SK-N-SH (cell line): ENCODE measurements at regions not wholly inside any gene's neighbourhood (a gene's known extent, or its start where the extent isn't known, plus 50 kb on each side); places are given as distances from the start of the nearest gene placed in this dataset.

Experiments used
- CTCF ChIA-PET: fragments of 300-600, 350-600 bp; formaldehyde crosslinking; extraction: SDS; loops from one replicate; lab custom pipeline; 2021; lab: Yijun Ruan, JAX
- POLR2A ChIA-PET: fragments of 350-600 bp; sonication (Branson Sonifier 250); formaldehyde crosslinking; extraction: SDS; loops from one replicate; lab custom pipeline; 2020; ENCODE audit warnings: antibody characterized with exemption, inconsistent platforms; lab: Yijun Ruan, JAX
- DNase-seq: peaks from one replicate; pipeline ENCODE4 v3.0.0; 2012
- H2AFZ ChIP-seq: fragments of 200-600 bp; sonication (generic); 2 replicates; pipeline ENCODE4 v1.8.1; 2016; ENCODE audit warnings: antibody characterized with exemption, mild to moderate bottlenecking, low read depth
- H3F3A ChIP-seq: fragments of 200-600 bp; sonication (generic); replicated peaks from 2 replicates; pipeline ENCODE3; 2016; ENCODE audit warnings: antibody characterized with exemption, mild to moderate bottlenecking; ENCODE audit not compliant: insufficient read depth
- H3K27ac ChIP-seq, 2 experiments: fragments of 200-500 bp in 1 of 2; fragments of 200-600 bp in 1 of 2; sonication (Bioruptor generic) in 1 of 2; sonication (generic), shearing (Covaris generic) in 1 of 2; 2 replicates each; pipeline versions ENCODE4 v1.5.1 to v1.6.1; 2014 to 2016; ENCODE audit warnings: low read depth in 2 of 2, inconsistent platforms in 1 of 2, low read length in 1 of 2, mild to moderate bottlenecking in 1 of 2, mixed read lengths in 1 of 2
- H3K27me3 ChIP-seq: fragments of 200-600 bp; sonication (generic), shearing (Covaris generic); 2 replicates; pipeline ENCODE4 v1.6.1; 2016; ENCODE audit warnings: mixed run types; ENCODE audit not compliant: insufficient read depth
- H3K36me3 ChIP-seq, 2 experiments: fragments of 200-500 bp in 1 of 2; fragments of 200-600 bp in 1 of 2; sonication (Bioruptor generic) in 1 of 2; sonication (generic) in 1 of 2; replicated peaks in 1 of 2; 2 replicates each; pipeline versions ENCODE3 to v1.5.1; 2014 to 2016; ENCODE audit warnings: low read length in 1 of 2, mild to moderate bottlenecking in 1 of 2; ENCODE audit not compliant: insufficient read depth in 2 of 2, control insufficient read depth in 1 of 2
- H3K4me1 ChIP-seq, 2 experiments: fragments of 200-500 bp in 1 of 2; fragments of 200-600 bp in 1 of 2; sonication (Bioruptor generic) in 1 of 2; sonication (generic), shearing (Covaris generic) in 1 of 2; 2 replicates each; pipeline versions ENCODE4 v1.5.1 to v1.6.1; 2014 to 2016; ENCODE audit warnings: low read depth in 1 of 2, low read length in 1 of 2, mixed run types in 1 of 2; ENCODE audit not compliant: insufficient read depth in 2 of 2, control insufficient read depth in 1 of 2
- H3K4me2 ChIP-seq: fragments of 200-600 bp; sonication (generic), shearing (Covaris generic); 2 replicates; pipeline ENCODE4 v1.6.1; 2017; ENCODE audit warnings: mixed run types
- H3K4me3 ChIP-seq, 2 experiments: fragments of 200-500 bp in 1 of 2; fragments of 200-600 bp in 1 of 2; sonication (Bioruptor generic) in 1 of 2; sonication (generic), shearing (Covaris generic) in 1 of 2; 2 replicates each; pipeline versions ENCODE4 v1.5.1 to v1.8.1; 2014 to 2016; ENCODE audit warnings: low read depth in 2 of 2, inconsistent platforms in 1 of 2, low read length in 1 of 2, mild to moderate bottlenecking in 1 of 2, mixed read lengths in 1 of 2, moderate library complexity in 1 of 2
- H3K79me2 ChIP-seq: fragments of 200-600 bp; sonication (generic); 2 replicates; pipeline ENCODE4 v1.8.1; 2017; ENCODE audit warnings: mild to moderate bottlenecking; ENCODE audit not compliant: insufficient read depth
- H3K9ac ChIP-seq: fragments of 200-600 bp; sonication (generic); 2 replicates; pipeline ENCODE4 v1.6.1; 2017; ENCODE audit warnings: mixed run types
- H3K9me2 ChIP-seq: fragments of 200-600 bp; sonication (generic); 2 replicates; pipeline ENCODE4 v1.6.1; 2017; ENCODE audit warnings: mixed run types
- H3K9me3 ChIP-seq: fragments of 200-600 bp; sonication (generic); 2 replicates; pipeline ENCODE4 v1.6.1; 2017; ENCODE audit warnings: mixed run types, mild to moderate bottlenecking, moderate library complexity
- H4K20me1 ChIP-seq: fragments of 200-600 bp; sonication (generic); 2 replicates; pipeline ENCODE4 v1.6.1; 2017; ENCODE audit warnings: mild to moderate bottlenecking, mixed run types; ENCODE audit not compliant: insufficient read depth
- ELF1 ChIP-seq: IDR thresholded peaks from 2 replicates; pipeline ENCODE4 v1.4.0; 2012
- EP300 ChIP-seq, 2 experiments: IDR thresholded peaks; 2 replicates each; pipeline versions ENCODE4 v1.4.0 to v1.6.1; 2012; ENCODE audit warnings: borderline replicate concordance in 1 of 2, low read depth in 1 of 2, low read length in 1 of 2
- EZH2phosphoT487 ChIP-seq: fragments of 200-600 bp; sonication (generic); IDR thresholded peaks from 2 replicates; pipeline ENCODE4 v1.6.1; 2017; ENCODE audit warnings: low read depth, mixed run types, mild to moderate bottlenecking, antibody characterized with exemption, moderate library complexity, borderline replicate concordance
- FOXJ3 ChIP-seq: sonication (generic); formaldehyde crosslinking; IDR thresholded peaks from 2 replicates; pipeline ENCODE4 v1.5.1; 2020; ENCODE audit warnings: mild to moderate bottlenecking, missing genetic modification reagents
- GABPA ChIP-seq: IDR thresholded peaks from 2 replicates; pipeline ENCODE4 v1.4.0; 2012; ENCODE audit warnings: low read depth, mild to moderate bottlenecking
- GATA2 ChIP-seq: sonication (generic); formaldehyde crosslinking; IDR thresholded peaks from 2 replicates; pipeline ENCODE4 v1.5.0; 2020; ENCODE audit warnings: mild to moderate bottlenecking, missing genetic modification reagents
- MEF2A ChIP-seq: IDR thresholded peaks from 2 replicates; pipeline ENCODE4 v1.4.0; 2012; ENCODE audit warnings: low read depth, borderline replicate concordance
- NFIC ChIP-seq: IDR thresholded peaks from 2 replicates; pipeline ENCODE4 v1.4.0; 2012; ENCODE audit warnings: borderline replicate concordance
- PBX3 ChIP-seq: IDR thresholded peaks from 2 replicates; pipeline ENCODE4; 2012
- POLR2AphosphoS5 ChIP-seq: IDR thresholded peaks from 2 replicates; pipeline ENCODE4 v1.6.1; 2012; ENCODE audit warnings: low read depth, low read length
- RCOR1 ChIP-seq: fragments of 150-350 bp; IDR thresholded peaks from 2 replicates; pipeline ENCODE4 v1.6.1; 2017; ENCODE audit warnings: antibody characterized with exemption, low read length
- RFX5 ChIP-seq: IDR thresholded peaks from 2 replicates; pipeline ENCODE4 v1.6.1; 2012; ENCODE audit warnings: mild to moderate bottlenecking, improper control_type of control experiment, low read length
- RXRA ChIP-seq: IDR thresholded peaks from 2 replicates; pipeline ENCODE4 v1.4.0; 2012; ENCODE audit warnings: low read depth, mild to moderate bottlenecking, borderline replicate concordance
- SIN3A ChIP-seq: IDR thresholded peaks from 2 replicates; pipeline ENCODE4 v1.6.1; 2012; ENCODE audit warnings: low read depth, mild to moderate bottlenecking, low read length, moderate library complexity, borderline replicate concordance
- TAF1 ChIP-seq: IDR thresholded peaks from 2 replicates; pipeline ENCODE4 v1.6.1; 2012; ENCODE audit warnings: low read depth, mild to moderate bottlenecking, low read length, moderate library complexity, borderline replicate concordance
- TCF12 ChIP-seq: IDR thresholded peaks from 2 replicates; pipeline ENCODE4 v1.4.0; 2012
- TEAD4 ChIP-seq: IDR thresholded peaks from 2 replicates; pipeline ENCODE4 v1.4.0; 2012; ENCODE audit warnings: mild to moderate bottlenecking, borderline replicate concordance; ENCODE audit not compliant: insufficient read depth
- WGBS: methylation state at CpG from one replicate; pipeline ENCODE4 v1.1.6; 2017; ENCODE audit warnings: low lambda C conversion rate; 5-methylcytosine and 5-hydroxymethylcytosine counted together
- TF ChIP-seq, protein P1 (sequence below): fragments of 200-600 bp; sonication (generic); IDR thresholded peaks from 2 replicates; pipeline ENCODE4 v1.6.1; 2017; ENCODE audit warnings: antibody characterized with exemption, mild to moderate bottlenecking, moderate library complexity
- TF ChIP-seq, protein P2 (sequence below): IDR thresholded peaks from 2 replicates; pipeline ENCODE4 v1.4.0; 2012; ENCODE audit warnings: low read depth, borderline replicate concordance
- TF ChIP-seq, protein P3 (sequence below): IDR thresholded peaks from 2 replicates; pipeline ENCODE4 v1.6.1; 2012; ENCODE audit warnings: mild to moderate bottlenecking, low read depth, low read length, moderate library complexity

- Histone ChIP-seq H3K4me1 (peaks cover 0 to 3% of the 10 kb centered on the region in 2 experiments; a peak in 2 of 4 replicates), H3K27ac (no peak overlapping the region), H2AFZ (no peak overlapping the region), H3K9me3 (no peaks in the 10 kb centered on the region), H4K20me1 (no peaks in the 10 kb centered on the region), H3K4me2 (no peak overlapping the region), H3K79me2 (no peaks in the 10 kb centered on the region), H3K36me3 (no peaks in the 10 kb centered on the region), H3K9me2 (no peaks in the 10 kb centered on the region), H3K4me3 (no peak overlapping the region), H3F3A (no peaks in the 10 kb centered on the region), H3K27me3 (no peaks in the 10 kb centered on the region), H3K9ac (no peak overlapping the region)
- WGBS, result 75% methylated on average over 4 of the region's 4 CpGs
- DNase-seq, result no peak
- POLR2A ChIA-PET, result no interaction called here
- TF ChIP-seq RXRA (no peak), EP300 (IDR thresholded peaks at IDR 0.05; ENCODE audit: borderline replicate concordance in 1 of 2, low read depth in 1 of 2, low read length in 1 of 2) (no peak), TAF1 (no peak), POLR2AphosphoS5 (no peak), GABPA (no peak), FOXJ3 (CRISPR knock-in tag) (no peak)
- TF ChIP-seq, protein P1, sequence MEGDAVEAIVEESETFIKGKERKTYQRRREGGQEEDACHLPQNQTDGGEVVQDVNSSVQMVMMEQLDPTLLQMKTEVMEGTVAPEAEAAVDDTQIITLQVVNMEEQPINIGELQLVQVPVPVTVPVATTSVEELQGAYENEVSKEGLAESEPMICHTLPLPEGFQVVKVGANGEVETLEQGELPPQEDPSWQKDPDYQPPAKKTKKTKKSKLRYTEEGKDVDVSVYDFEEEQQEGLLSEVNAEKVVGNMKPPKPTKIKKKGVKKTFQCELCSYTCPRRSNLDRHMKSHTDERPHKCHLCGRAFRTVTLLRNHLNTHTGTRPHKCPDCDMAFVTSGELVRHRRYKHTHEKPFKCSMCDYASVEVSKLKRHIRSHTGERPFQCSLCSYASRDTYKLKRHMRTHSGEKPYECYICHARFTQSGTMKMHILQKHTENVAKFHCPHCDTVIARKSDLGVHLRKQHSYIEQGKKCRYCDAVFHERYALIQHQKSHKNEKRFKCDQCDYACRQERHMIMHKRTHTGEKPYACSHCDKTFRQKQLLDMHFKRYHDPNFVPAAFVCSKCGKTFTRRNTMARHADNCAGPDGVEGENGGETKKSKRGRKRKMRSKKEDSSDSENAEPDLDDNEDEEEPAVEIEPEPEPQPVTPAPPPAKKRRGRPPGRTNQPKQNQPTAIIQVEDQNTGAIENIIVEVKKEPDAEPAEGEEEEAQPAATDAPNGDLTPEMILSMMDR, result no peak
- CTCF ChIA-PET, result no interaction called here
Measured at GRCh38 chr3:20657560-20657959, 471.6 kb upstream of the SGO1 start.

- ChIA-PET POLR2A (no interaction called here), CTCF (interaction anchor here (1.8 kb wide), 1 partner anchor 31 kb away, joined by 6 read pairs; no protein-coding TSS in a partner anchor)
- Histone ChIP-seq H4K20me1 (no peaks in the 10 kb centered on the region), H3K27me3 (no peaks in the 10 kb centered on the region), H3K27ac (peak overlapping the region; percentile 49 to 91), H3F3A (peaks cover 18% of the 10 kb centered on the region), H3K4me1 (peaks cover 11 to 15% of the 10 kb centered on the region in 2 experiments; a peak in 3 of 4 replicates), H3K36me3 (no peaks in the 10 kb centered on the region), H3K9me3 (no peaks in the 10 kb centered on the region), H3K4me3 (0 out of 4 replicates have a peak overlapping the region, but pooled peaks of 1 of the 2 experiments have one; percentile 32), H3K9ac (peak overlapping the region; percentile 18; the same call in 1 of the 2 replicates), H2AFZ (peak overlapping the region; percentile 84; the same call in 1 of the 2 replicates), H3K4me2 (peak overlapping the region; percentile 48), H3K9me2 (no peaks in the 10 kb centered on the region), H3K79me2 (no peaks in the 10 kb centered on the region)
- 38% methylated on average over 4 of the region's 4 CpGs for WGBS
- DNase-seq, result peak; percentile 61
- TF ChIP-seq TEAD4 (0 out of 2 replicates have a peak, but pooled peaks have one; percentile 41), EP300 (IDR thresholded peaks at IDR 0.05; ENCODE audit: borderline replicate concordance in 1 of 2, low read depth in 1 of 2, low read length in 1 of 2) (peak in 1 of 2 experiments; percentile 98; a peak in 2 of 4 replicates), RFX5 (no peak), PBX3 (peak; percentile 54), EZH2phosphoT487 (no peak), SIN3A (no peak), TCF12 (peak; percentile 67), RCOR1 (peak; percentile 88), NFIC (peak; percentile 17; the same call in 1 of the 2 replicates), GATA2 (CRISPR knock-in tag) (peak; percentile 85), MEF2A (no peak), ELF1 (no peak), POLR2AphosphoS5 (peak; percentile 64)
- TF ChIP-seq, protein P2, sequence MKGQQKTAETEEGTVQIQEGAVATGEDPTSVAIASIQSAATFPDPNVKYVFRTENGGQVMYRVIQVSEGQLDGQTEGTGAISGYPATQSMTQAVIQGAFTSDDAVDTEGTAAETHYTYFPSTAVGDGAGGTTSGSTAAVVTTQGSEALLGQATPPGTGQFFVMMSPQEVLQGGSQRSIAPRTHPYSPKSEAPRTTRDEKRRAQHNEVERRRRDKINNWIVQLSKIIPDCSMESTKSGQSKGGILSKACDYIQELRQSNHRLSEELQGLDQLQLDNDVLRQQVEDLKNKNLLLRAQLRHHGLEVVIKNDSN, result no peak
- TF ChIP-seq, protein P3, sequence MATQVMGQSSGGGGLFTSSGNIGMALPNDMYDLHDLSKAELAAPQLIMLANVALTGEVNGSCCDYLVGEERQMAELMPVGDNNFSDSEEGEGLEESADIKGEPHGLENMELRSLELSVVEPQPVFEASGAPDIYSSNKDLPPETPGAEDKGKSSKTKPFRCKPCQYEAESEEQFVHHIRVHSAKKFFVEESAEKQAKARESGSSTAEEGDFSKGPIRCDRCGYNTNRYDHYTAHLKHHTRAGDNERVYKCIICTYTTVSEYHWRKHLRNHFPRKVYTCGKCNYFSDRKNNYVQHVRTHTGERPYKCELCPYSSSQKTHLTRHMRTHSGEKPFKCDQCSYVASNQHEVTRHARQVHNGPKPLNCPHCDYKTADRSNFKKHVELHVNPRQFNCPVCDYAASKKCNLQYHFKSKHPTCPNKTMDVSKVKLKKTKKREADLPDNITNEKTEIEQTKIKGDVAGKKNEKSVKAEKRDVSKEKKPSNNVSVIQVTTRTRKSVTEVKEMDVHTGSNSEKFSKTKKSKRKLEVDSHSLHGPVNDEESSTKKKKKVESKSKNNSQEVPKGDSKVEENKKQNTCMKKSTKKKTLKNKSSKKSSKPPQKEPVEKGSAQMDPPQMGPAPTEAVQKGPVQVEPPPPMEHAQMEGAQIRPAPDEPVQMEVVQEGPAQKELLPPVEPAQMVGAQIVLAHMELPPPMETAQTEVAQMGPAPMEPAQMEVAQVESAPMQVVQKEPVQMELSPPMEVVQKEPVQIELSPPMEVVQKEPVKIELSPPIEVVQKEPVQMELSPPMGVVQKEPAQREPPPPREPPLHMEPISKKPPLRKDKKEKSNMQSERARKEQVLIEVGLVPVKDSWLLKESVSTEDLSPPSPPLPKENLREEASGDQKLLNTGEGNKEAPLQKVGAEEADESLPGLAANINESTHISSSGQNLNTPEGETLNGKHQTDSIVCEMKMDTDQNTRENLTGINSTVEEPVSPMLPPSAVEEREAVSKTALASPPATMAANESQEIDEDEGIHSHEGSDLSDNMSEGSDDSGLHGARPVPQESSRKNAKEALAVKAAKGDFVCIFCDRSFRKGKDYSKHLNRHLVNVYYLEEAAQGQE, result no peak
Measured at GRCh38 chr3:20652231-20652986, 466.4 kb upstream of the SGO1 start.
